NCI-H1105 treated with DMSO at 0.1 percent for 48 hours (cell line): ENCODE measurements at regions not wholly inside any gene's neighbourhood (a gene's known extent, or its start where the extent isn't known, plus 50 kb on each side); places are given as distances from the start of the nearest gene placed in this dataset.
"Not testable (repeated sequence)": the region's sequence is repeated elsewhere in the genome, so short reads cannot be mapped to it uniquely, and the experiment has no call there.

Source experiments
- DNase-seq: peaks from one replicate; lab custom pipeline; 2025; lab: John Stamatoyannopoulos, UW

DNA sequence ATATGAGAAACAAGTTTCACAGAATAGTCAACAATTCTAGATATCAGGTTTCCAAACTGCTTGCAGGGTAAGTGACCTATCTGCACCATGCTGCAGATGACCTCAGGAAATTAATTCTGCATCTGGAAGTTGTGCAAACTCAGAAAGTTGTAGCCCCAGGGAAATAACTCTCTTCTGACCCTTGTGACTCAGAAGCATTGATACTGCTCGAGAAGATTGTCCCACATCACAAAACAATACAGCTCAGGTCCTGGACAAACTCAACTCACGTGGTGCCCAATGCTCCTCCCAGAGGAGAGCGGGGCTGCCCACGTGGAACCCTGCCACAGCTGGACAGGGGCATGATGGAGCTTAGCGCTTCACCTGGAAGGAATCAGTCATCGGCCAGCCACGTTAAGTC is 221.9 kb upstream of the LRRC61 start:
- not testable (repeated sequence) for DNase-seq

DNA sequence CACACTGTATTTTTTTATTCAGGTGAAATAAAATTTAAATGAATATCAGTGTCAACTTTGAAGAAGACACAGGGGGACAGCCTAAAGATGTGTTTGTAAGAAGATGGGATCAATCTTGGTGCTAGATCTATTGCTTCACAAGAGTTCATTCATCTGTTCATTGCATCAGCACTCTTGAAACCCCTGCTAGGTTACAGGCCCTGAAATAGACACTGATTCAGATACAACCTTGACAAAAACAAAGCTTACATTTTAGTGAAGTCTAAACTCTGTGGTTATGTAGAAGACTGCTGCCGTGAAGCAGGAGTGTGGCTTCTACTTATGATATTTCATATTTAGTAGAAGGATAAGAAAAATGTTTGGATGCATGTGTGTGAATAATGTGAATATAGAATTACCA is 215.9 kb upstream of the LRRC61 start:
- not testable (repeated sequence) for DNase-seq

DNA sequence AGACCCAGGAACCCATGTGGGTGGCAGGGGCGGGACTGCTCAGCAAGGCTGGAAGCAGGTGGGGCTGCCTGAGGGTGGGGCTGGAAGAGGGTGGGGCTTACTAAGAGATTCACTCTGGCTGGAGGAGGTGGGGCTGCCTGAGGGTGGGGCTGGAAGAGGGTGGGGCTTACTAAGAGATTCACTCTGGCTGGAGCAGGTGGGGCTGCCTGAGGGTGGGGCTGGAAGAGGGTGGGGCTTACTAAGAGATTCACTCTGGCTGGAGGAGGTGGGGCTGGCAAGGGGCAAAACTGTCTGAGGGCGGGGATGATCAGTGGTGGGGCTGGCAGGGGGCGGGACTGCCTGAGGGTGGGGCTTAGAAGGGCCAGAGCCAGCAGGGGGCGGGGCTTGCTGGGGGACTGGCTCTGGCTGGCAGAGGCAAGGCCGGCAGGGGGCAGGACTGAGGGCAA is 212.8 kb upstream of the LRRC61 start:
- DNase-seq = not testable (repeated sequence)

DNA sequence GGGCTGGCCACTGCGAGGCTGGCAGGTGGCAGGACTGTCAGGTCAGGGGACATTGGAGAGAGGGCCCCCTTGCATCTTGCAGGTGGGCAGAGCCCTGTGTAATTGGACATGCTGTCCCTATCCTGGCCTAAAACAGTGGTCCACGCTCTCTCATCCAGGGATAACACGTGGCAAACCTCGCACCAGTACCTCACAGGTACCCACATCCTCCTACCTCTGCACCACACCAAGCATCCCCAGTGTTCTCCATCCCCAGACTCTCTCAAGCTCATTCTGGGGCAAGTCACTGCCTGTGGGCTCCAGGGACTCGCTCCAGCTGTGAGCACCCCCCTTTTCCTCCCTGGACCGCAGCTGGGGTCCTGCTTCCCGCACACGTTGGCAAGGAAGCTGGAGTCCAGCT is 212.3 kb upstream of the LRRC61 start:
- DNase-seq = not testable (repeated sequence)

DNA sequence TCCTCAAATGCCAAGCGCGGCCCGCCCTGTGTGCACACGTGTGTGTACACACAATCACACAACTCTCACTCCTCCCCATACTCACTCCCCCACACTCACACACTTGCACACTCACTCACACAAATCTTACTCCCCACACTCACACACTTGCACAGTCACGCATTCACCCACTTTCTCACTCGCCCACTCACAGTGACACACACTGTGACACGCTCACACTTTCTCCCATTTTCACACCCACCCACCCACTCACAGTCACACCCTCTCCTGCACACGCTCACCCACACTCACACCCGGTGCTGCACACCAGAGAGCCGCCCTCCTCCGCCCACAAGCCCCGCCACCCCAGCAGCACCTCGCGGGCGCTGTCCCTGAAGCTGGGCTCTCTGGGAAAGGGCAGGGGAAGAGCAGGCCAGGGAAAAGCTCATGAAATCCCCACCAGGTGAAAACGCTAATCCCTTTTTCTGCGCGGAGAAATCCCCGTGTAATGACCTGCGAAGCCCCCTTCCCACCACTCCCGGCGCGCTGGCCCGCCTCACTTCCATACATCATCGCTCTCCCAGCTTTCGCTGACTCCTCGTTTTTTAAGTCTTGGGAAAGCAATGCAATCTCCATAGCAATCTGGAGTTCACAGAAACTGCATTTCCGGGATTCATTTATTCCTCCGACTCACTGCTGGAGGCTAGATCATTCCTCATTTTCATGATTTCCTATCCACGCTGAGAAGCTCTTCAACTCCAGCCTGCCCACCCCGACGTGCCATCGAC is 211.6 kb upstream of the LRRC61 start:
- not testable (repeated sequence) for DNase-seq

DNA sequence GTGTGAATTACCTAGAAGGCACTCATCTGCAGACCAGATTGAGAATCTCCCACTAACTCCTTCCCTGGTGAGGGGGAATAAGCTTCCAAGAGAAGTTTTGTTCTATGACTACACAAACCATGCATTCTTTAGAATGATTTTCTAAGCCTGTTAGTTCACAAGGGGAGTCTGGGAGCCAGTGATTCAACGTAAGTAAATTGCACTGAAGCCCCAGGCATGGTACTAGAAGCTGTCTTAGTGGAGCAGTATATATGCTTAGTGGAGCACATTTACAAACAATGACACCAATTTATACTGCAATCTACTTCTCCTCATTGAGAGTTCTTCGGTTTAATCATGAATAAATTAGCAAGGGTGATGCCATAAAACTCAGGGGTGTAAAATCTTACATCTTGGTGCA is 209.9 kb upstream of the LRRC61 start:
- not testable (repeated sequence) for DNase-seq

DNA sequence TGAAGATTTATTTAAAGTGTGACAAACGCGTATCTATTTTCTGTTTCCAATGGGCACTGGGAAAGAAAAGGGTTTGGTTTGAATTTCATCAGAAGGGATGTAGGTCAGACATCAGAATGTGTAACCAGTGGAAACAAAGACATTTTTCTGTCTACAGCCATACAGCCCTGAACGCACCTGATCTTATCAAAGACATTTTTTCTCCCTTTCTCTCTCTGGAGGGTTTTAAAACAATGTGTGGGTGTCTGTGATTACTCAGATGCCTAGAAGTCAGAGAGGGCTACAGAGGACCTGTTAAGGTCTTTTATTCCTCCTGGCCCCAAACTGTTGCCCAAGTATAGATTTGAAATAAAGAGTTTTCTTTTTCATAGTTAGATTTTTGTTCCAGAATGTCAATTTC is 208.6 kb upstream of the LRRC61 start:
- DNase-seq = not testable (repeated sequence)

DNA sequence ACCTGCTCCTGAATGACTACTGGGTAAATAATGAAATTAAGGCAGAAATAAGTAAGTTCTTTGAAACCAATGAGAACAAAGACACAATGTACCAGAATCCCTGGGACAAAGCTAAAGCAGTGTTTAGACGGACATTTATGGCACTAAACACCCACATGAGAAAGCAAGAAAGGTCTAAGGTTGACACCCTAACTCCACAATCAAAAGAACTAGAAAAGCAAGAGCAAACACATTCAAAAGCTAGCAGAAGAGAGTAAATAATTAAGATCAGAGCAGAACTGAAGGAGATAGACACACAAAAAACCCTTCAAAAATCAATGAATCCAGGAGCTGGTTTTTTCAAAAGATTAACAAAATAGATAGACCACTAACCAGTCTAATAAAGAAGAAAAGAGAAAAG is 203.2 kb upstream of the LRRC61 start:
- DNase-seq = not testable (repeated sequence)

DNA sequence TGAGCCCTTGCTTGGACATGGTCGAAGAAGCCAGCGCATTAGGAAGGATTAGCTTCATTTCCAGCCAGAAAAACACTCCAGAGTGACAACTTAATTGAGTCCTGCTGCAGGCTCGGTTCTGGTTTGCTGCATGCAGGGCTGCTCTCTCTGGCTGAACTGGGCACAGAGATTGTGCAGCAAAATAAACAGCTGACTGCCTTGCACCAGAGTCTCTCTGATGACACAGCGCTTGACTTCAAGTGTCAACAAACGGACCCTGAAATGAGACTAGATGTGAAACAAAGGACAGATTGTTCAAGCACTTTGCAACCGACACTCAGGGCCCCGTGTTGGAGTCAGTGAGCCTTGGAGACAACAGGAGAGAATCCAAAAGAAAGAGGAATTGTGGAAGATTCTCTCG is 197.3 kb upstream of the LRRC61 start:
- DNase-seq = not testable (repeated sequence)

DNA sequence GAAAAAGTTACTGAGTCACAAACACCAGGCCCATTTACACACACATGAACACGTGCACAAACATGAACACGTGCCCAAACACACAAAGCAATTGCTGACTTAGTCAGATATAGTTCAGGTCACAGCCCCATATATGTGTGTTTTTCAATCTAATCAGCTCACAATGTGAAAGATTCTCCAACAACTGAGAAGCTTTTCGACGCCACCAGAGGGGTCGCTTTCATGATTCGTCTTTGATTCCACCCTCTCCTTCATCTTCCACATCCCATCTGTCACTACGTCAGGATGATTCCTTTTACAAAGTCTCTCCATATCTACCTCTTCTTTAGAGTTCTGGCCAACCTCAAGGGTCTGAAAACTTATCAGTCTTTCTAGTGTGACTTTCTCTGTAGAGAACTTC is 188.7 kb upstream of the LRRC61 start:
- DNase-seq = not testable (repeated sequence)

DNA sequence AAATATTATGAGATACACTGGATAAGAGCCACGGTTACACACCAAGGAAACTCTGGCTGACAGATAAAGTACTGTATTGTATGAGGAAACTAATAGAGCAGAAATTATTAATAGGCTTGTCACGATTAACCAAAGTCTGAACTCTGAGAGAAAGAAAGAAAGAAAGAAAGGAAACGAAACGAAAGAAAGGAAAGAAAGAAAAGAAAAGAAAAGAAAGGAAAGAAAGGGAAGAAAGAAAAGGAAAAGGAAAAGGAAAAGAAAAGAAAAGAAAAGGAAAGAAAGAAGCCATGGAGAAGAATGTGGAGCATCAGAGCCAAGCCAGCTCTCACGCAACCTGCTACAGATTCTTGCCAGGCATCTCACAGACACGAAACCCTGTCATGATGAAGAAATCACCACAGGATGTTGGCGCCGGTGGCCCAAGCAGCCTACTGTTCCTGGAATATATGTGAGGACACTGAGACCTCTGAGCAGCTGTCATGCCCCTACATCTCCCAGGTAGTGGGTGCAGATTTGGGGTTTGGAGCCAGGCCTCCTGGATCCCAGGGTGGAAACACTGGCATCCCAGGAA is 187.4 kb upstream of the LRRC61 start:
- not testable (repeated sequence) for DNase-seq

DNA sequence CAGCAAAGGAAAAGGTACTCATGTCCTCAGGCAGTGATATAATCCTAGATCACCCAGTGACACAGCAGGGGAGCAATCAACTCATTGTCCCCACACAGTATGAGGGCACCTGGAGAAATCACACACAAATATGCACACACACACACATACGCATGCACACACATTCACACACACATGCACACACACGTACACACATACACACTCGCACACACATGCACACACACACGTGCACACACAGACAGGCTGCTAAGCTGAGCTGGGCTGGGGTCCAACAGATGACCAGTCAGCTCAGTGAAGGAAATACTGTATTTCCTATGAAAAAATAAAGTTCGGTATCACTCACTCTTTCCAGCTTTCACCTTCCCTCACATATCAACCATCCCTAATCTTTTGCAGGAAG is 183.3 kb upstream of the LRRC61 start:
- DNase-seq = not testable (repeated sequence)

DNA sequence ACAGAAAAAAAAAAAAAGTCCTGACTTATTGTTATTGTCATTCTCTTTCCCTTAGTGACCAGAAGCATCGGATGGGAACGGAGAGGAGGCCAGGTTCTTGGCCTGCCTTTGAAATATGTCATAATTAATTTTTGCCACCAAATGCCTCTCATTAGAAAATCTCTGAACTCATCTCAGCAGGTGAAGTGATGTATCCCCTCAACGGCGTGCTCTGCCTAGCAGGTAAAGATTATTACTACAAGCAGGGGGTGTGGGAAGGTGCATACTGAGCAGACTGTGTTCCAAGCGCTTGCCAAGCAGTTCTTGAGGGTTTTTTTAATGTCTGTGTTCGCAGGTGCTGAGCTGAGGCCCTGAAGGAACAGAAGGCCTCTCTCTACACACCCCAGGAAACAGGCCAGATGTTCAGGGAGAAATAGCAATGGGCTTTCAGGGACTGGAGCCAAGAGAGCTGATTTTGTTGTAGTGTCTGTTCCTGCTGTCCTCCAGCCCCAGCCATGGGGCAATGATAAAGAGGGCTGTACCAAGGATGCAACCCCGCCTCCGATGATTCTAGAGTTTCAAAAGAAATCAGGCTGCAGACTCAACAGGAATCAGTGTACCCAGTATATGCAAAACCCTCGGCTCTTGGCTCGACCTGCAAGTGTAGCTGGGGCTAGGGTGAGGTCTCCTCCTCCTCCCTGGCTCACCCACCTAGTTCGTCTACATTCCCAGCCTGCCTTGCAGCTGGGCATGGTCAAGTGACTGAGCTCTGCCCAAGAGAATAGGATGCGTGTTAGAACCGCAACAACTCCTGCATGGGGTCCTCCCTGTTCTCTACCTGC is 181.4 kb upstream of the LRRC61 start:
- peak; percentile 2 for DNase-seq

DNA sequence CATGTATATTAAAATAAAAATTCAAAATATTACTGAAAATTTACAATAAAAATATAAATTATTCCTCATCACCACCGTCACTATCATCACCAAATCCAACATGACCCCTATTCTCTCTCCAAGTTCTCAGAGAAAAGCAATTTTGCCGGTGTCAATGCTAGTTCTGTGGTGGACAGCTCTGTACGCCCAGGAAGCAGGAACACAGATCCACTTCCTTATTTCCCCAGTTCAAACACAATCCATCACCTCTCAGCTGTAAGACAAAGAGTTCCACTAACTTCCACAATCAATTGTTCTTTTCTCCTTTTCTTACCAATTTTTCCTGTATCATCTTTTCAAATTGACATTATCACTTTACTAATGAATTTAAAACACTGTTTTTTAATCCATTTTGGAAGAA is 177.0 kb upstream of the LRRC61 start:
- not testable (repeated sequence) for DNase-seq

DNA sequence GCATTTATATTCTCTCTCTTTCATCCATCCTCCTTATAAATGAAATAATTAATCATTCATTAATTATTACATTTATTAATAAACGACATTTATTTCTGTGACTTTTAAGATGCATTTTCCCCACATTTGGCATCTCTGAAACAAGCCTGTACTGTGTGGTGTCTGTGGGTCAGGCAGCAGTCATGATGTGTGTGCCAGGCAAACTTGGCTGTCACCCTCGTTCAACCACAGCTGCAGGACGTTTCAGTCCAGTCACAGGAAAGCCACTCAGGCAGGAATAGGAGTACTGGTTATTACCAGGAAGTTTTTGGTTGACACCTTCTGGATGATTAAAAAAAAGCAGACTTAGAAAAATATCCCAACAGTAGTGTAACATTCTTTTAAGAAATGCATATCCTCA is 175.6 kb upstream of the LRRC61 start:
- DNase-seq = not testable (repeated sequence)

DNA sequence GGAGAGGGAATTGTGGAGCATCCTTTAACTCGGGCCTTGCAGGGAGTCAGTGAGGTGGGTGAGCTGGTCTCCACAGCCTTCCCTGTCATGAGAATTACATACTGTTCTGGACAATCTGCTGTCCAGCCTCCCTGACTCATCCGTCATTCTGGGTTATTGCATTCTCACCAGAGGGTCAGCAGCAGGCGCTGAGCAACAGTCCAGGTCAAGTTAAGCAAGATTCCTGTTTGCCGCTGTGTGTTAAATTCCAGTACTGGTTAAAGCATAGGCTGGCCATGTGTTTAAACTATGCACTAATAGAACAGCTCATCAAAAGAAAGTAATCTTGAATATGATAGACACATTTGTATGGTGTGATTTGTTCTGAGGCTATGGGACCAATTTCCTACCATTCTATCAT is 167.1 kb upstream of the LRRC61 start:
- DNase-seq = not testable (repeated sequence)

DNA sequence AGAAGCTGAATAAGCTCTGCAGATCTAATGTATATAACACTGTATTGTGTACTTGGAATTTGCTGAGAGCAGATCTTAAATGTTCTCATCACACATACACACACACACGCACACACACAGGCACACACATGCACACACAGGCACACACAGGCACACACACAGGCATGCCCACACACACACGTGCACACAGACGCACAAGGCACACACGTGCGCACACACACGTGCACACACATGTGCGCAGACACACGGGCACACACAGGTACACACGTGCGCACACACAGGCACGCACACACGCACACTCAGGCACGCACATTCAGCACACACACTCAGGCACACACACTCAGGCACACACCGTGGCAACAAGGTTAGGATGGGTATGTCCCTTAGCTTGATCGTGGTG is 164.5 kb upstream of the LRRC61 start:
- not testable (repeated sequence) for DNase-seq

DNA sequence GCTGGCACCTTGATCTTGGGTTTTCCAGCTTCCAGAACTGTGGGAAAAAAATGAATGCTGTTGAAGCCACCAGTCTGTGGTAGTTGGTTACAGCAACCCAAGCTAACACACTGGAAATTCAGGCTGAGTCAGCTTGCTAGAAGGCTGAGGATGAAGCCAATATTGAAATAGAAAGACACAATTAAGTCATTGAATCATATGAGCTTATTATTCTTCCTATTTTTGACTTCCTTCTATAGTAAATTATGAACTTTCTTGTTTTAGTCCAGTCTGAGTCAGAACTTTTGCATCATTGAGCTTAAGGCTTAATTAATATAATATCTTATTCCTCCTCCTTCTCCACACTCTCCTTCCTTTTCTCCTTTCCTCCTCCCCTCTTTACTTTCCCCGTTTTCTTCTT is 153.6 kb upstream of the LRRC61 start:
- DNase-seq = not testable (repeated sequence)

DNA sequence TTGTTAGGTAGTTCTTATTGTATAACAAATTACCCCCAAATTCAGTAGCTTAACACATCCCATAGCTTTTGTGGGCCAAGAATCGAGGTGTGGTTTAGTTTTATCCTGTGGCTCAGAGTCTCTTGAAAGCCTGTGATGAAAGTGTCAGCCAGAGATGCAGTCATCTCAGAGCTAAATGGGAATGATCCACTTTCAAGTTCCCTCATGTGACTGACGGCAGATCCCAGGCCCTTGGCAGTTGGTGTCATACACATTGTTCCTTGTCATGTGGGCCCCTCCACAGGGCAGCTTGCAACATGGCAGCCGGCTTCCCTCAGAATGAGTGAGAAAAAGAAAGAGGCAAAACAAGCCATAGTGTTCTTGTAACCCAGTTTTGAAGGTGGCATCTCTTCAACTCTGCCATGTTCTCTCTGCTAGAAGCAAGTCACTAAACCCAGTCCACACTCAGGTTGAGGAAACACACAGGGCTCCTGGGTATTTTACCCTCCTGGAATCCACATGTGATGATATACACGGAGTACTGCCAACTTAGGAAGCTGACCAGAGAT is 153.1 kb upstream of the LRRC61 start:
- not testable (repeated sequence) for DNase-seq

DNA sequence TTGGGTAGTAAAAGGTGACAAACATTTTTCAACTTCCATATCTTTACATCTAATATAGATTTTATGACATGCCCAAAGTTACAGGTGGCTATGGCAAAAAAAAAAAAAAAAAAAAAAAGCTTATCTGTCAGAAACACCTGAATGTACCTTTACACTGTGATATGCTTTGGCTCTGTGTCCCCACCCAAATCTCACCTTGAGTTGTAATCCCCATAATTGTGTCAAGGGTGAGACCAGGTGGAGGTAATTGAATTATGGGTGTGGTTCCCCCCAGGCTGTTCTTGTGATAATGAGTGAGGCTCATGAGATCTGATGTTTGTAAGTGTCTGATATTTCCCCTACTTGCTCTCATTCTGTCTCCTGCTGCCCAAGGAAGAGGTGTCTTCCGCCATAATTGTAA is 139.6 kb upstream of the LRRC61 start:
- not testable (repeated sequence) for DNase-seq

DNA sequence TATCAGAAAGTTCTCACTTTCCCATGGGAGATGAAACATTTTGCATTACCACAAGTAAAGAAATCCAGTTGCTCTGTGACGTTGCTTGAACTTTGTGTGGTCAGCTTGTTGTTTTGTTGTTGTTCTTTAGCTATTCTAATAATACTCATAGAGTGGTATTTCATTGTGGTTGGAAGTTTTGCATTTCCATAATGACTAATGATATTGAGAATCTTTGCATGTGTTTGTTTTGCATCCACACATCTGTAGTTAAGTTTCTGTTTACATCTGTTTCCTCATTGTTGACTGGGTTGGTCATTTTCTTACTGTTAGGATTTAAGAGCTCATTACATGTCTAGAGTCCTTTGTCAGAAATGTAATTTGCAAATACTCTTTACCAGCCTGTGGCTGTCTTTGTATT is 133.2 kb upstream of the LRRC61 start:
- DNase-seq = not testable (repeated sequence)

DNA sequence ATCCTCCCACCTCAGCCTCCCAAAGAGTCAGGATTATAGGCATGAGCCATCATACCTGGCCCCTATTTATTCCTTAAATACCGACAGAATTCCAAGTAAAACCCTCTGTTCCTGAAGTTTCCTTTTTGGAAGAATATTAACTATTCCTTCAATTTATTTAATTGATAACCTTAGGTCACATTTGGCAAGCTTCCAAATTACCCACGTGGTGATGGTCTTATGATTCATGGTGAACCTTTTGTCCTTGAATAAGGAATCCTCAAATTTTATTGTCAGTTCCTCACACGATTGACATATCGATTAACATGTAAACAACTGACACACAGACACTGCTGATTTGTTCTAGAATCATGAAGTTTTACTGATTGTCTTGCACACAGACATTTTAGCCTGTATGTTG is 130.6 kb upstream of the LRRC61 start:
- DNase-seq = not testable (repeated sequence)
